ENCODE measurements at regions not wholly inside any gene's neighbourhood (a gene's known extent, or its start where the extent isn't known, plus 50 kb on each side); places are given as distances from the start of the nearest gene placed in this dataset.

- Mint-ChIP-seq H3K27ac (no peak overlapping the region), H3K27me3 (peaks cover 13% of the 10 kb centered on the region), H3K4me3 (no peak overlapping the region), H3K9me3 (ENCODE audit: insufficient read depth) (no peaks in the 10 kb centered on the region), H3K4me1 (no peaks in the 10 kb centered on the region)
- ChIA-PET POLR2A (no interaction called here), CTCF (no interaction called here)
- Histone ChIP-seq H3K36me3 (replicated peaks in 1 of 2; ENCODE audit: control extremely low read depth in 1 of 2, control insufficient read depth in 1 of 2, extremely low read depth in 1 of 2, insufficient read depth in 2 of 2, low read length in 1 of 2) (no peaks in the 10 kb centered on the region), H3K27ac (ENCODE audit: low read length in 2 of 2) (no peak overlapping the region), H3K4me3 (ENCODE audit: control extremely low read depth in 1 of 5, extremely low read depth in 1 of 5, insufficient read depth in 1 of 5, low read depth in 2 of 5, low read length in 4 of 5) (no peak overlapping the region), H3K27me3 (replicated peaks in 1 of 4; ENCODE audit: control extremely low read depth in 1 of 4, control insufficient read depth in 3 of 4, insufficient read depth in 4 of 4, low read length in 3 of 4) (no peaks in the 10 kb centered on the region), H3K79me2 (ENCODE audit: control insufficient read depth, insufficient read depth, low read length) (no peaks in the 10 kb centered on the region), H3K9ac (ENCODE audit: low read length) (no peak overlapping the region), H2AFZ (ENCODE audit: insufficient read depth, low read depth, low read length, poor library complexity, severe bottlenecking) (no peak overlapping the region), H3K4me2 (replicated peaks; ENCODE audit: low read depth, low read length, poor library complexity, severe bottlenecking) (no peak overlapping the region), H3K9me3 (ENCODE audit: control extremely low read depth in 1 of 3, control insufficient read depth in 2 of 3, insufficient read depth in 1 of 3, low read length in 2 of 3) (peaks cover 0 to 39% (median 6%) of the 10 kb centered on the region in 3 donors), H4K20me1 (ENCODE audit: control insufficient read depth, insufficient read depth, low read length, poor library complexity, severe bottlenecking) (no peaks in the 10 kb centered on the region), H3K4me1 (ENCODE audit: control insufficient read depth in 2 of 2, insufficient read depth in 2 of 2, low read length in 2 of 2) (no peaks in the 10 kb centered on the region)
- intact Hi-C loops (cut with micrococcal nuclease), result no loop called here
- ATAC-seq (ENCODE audit: low read depth) (no peak), DNase-seq (no peak)
- WGBS (ENCODE audit: insufficient coverage), result 98% methylated on average over 5 of the region's 5 CpGs
- TF ChIP-seq EZH2 (IDR thresholded peaks at IDR 0.05; ENCODE audit: borderline replicate concordance, insufficient read depth, low read depth, low read length, poor library complexity, severe bottlenecking), result no peak
These were observed 125.5 kb downstream of the OLFM1 start for GRCh38 chr9:135212961-135213360.

- H2AFZ ChIP-seq (ENCODE audit: insufficient read depth, low read depth, low read length, poor library complexity, severe bottlenecking), result no peak overlapping the region
- WGBS (ENCODE audit: insufficient coverage), result 86% methylated on average over 9 of the region's 9 CpGs
- H3K9me3 ChIP-seq (ENCODE audit: control extremely low read depth in 1 of 3, control insufficient read depth in 2 of 3, insufficient read depth in 1 of 3, low read length in 2 of 3), result peaks cover 0 to 39% (median 6%) of the 10 kb centered on the region in 3 donors
- no peak overlapping the region for H3K4me3 ChIP-seq (ENCODE audit: control extremely low read depth in 1 of 5, extremely low read depth in 1 of 5, insufficient read depth in 1 of 5, low read depth in 2 of 5, low read length in 4 of 5)
- Mint-ChIP-seq H3K4me3 (no peak overlapping the region), H3K4me1 (no peaks in the 10 kb centered on the region), H3K9me3 (ENCODE audit: insufficient read depth) (no peaks in the 10 kb centered on the region), H3K27me3 (peaks cover 13% of the 10 kb centered on the region), H3K27ac (no peak overlapping the region)
- intact Hi-C loops (cut with micrococcal nuclease), result no loop called here
- no peak for ATAC-seq (ENCODE audit: low read depth)
- H3K36me3 ChIP-seq (replicated peaks in 1 of 2; ENCODE audit: control extremely low read depth in 1 of 2, control insufficient read depth in 1 of 2, extremely low read depth in 1 of 2, insufficient read depth in 2 of 2, low read length in 1 of 2), result no peaks in the 10 kb centered on the region
- POLR2A ChIA-PET, result no interaction called here
- H3K79me2 ChIP-seq (ENCODE audit: control insufficient read depth, insufficient read depth, low read length), result no peaks in the 10 kb centered on the region
- CTCF ChIA-PET, result no interaction called here
- H3K4me2 ChIP-seq (replicated peaks; ENCODE audit: low read depth, low read length, poor library complexity, severe bottlenecking), result no peak overlapping the region
- H4K20me1 ChIP-seq (ENCODE audit: control insufficient read depth, insufficient read depth, low read length, poor library complexity, severe bottlenecking), result no peaks in the 10 kb centered on the region
- no peaks in the 10 kb centered on the region for H3K27me3 ChIP-seq (replicated peaks in 1 of 4; ENCODE audit: control extremely low read depth in 1 of 4, control insufficient read depth in 3 of 4, insufficient read depth in 4 of 4, low read length in 3 of 4)
- no peak for TF ChIP-seq EZH2 (IDR thresholded peaks at IDR 0.05; ENCODE audit: borderline replicate concordance, insufficient read depth, low read depth, low read length, poor library complexity, severe bottlenecking)
- no peak for TF ChIP-seq CTCF (IDR thresholded peaks at IDR 0.05)
- DNase-seq, result no peak
- no peak overlapping the region for H3K9ac ChIP-seq (ENCODE audit: low read length)
- no peaks in the 10 kb centered on the region for H3K4me1 ChIP-seq (ENCODE audit: control insufficient read depth in 2 of 2, insufficient read depth in 2 of 2, low read length in 2 of 2)
- no peak overlapping the region for H3K27ac ChIP-seq (ENCODE audit: low read length in 2 of 2)
These were observed 126.1 kb downstream of the OLFM1 start for GRCh38 chr9:135213566-135213965.
